ENCODE measurements at regions not wholly inside any gene's neighbourhood (a gene's known extent, or its start where the extent isn't known, plus 50 kb on each side); places are given as distances from the start of the nearest gene placed in this dataset.

GRCh38 chr13:87384099-87384498 is 287.1 kb upstream of the SLITRK5 start:
- ChIA-PET CTCF (no interaction called here), POLR2A (no interaction called here)
- intact Hi-C loops (cut with micrococcal nuclease; ENCODE audit: unreplicated experiment): no loop called here
- TF ChIP-seq TCF7L2 (IDR thresholded peaks at IDR 0.05; ENCODE audit: low read depth, low read length) (no peak), POLR2AphosphoS5 (IDR thresholded peaks at IDR 0.05; ENCODE audit: low read depth, low read length) (no peak), SIN3A (IDR thresholded peaks at IDR 0.05; ENCODE audit: borderline replicate concordance, insufficient read depth, low read depth, low read length) (no peak)
- TF ChIP-seq, protein P1, sequence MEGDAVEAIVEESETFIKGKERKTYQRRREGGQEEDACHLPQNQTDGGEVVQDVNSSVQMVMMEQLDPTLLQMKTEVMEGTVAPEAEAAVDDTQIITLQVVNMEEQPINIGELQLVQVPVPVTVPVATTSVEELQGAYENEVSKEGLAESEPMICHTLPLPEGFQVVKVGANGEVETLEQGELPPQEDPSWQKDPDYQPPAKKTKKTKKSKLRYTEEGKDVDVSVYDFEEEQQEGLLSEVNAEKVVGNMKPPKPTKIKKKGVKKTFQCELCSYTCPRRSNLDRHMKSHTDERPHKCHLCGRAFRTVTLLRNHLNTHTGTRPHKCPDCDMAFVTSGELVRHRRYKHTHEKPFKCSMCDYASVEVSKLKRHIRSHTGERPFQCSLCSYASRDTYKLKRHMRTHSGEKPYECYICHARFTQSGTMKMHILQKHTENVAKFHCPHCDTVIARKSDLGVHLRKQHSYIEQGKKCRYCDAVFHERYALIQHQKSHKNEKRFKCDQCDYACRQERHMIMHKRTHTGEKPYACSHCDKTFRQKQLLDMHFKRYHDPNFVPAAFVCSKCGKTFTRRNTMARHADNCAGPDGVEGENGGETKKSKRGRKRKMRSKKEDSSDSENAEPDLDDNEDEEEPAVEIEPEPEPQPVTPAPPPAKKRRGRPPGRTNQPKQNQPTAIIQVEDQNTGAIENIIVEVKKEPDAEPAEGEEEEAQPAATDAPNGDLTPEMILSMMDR (IDR thresholded peaks at IDR 0.05): no peak
- TF ChIP-seq, protein P2, sequence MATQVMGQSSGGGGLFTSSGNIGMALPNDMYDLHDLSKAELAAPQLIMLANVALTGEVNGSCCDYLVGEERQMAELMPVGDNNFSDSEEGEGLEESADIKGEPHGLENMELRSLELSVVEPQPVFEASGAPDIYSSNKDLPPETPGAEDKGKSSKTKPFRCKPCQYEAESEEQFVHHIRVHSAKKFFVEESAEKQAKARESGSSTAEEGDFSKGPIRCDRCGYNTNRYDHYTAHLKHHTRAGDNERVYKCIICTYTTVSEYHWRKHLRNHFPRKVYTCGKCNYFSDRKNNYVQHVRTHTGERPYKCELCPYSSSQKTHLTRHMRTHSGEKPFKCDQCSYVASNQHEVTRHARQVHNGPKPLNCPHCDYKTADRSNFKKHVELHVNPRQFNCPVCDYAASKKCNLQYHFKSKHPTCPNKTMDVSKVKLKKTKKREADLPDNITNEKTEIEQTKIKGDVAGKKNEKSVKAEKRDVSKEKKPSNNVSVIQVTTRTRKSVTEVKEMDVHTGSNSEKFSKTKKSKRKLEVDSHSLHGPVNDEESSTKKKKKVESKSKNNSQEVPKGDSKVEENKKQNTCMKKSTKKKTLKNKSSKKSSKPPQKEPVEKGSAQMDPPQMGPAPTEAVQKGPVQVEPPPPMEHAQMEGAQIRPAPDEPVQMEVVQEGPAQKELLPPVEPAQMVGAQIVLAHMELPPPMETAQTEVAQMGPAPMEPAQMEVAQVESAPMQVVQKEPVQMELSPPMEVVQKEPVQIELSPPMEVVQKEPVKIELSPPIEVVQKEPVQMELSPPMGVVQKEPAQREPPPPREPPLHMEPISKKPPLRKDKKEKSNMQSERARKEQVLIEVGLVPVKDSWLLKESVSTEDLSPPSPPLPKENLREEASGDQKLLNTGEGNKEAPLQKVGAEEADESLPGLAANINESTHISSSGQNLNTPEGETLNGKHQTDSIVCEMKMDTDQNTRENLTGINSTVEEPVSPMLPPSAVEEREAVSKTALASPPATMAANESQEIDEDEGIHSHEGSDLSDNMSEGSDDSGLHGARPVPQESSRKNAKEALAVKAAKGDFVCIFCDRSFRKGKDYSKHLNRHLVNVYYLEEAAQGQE (IDR thresholded peaks at IDR 0.05; ENCODE audit: insufficient read depth in 1 of 2, low read depth in 2 of 2, low read length in 1 of 2): no peak
- DNase-seq (ENCODE audit: low read depth, low spot score) (no peak), ATAC-seq (no peak)
- H3K9me3 ChIP-seq (ENCODE audit: control insufficient read depth, insufficient read depth, low read depth, low read length): no peaks in the 10 kb centered on the region
- in situ Hi-C loops (cut with HindIII; ENCODE audit: low pct_unique_long_range_greater_than_20kb, low sequenced_read_pairs): no loop called here
- H3K4me1 ChIP-seq (ENCODE audit: control insufficient read depth, insufficient read depth, low read length): no peaks in the 10 kb centered on the region
- BruUV-seq (replicated peaks): no TSS peak
- H3K4me3 ChIP-seq (ENCODE audit: low read depth in 2 of 2, low read length in 2 of 2): no peak overlapping the region
- H3K27ac ChIP-seq (ENCODE audit: low read length): no peak overlapping the region
- no peaks in the 10 kb centered on the region for H3K36me3 ChIP-seq (ENCODE audit: control insufficient read depth, insufficient read depth, low read length)
- no peaks in the 10 kb centered on the region for H3K27me3 ChIP-seq (ENCODE audit: control insufficient read depth, insufficient read depth, low read length)

DNA sequence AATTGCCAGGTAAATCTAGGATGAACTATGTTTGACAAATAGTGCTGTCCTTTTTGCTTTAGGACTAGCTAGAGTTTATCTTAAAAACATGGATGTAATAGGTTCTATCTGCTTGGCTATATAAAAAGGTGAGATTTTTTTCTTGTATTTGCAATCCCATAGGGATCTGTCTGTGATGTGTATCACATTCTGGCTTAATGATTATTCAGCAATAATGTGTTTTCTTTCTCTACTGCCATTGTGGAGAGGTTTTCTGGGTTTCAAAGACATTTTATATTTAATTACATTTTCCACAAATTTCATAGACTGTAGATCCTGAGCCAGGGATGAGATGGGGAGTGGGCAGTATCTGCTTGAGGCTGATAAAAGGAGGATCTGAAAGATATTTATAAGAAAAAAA is 277.8 kb upstream of the SLITRK5 start:
- Histone ChIP-seq H3K36me3 (ENCODE audit: control insufficient read depth, insufficient read depth, low read length) (no peaks in the 10 kb centered on the region), H3K4me1 (ENCODE audit: control insufficient read depth, insufficient read depth, low read length) (no peaks in the 10 kb centered on the region), H3K27me3 (ENCODE audit: control insufficient read depth, insufficient read depth, low read length) (no peaks in the 10 kb centered on the region), H3K9me3 (ENCODE audit: control insufficient read depth, insufficient read depth, low read depth, low read length) (no peaks in the 10 kb centered on the region), H3K4me3 (ENCODE audit: low read depth in 2 of 2, low read length in 2 of 2) (no peak overlapping the region), H3K27ac (ENCODE audit: low read length) (no peak overlapping the region)
- ChIA-PET CTCF (no interaction called here), POLR2A (no interaction called here)
- in situ Hi-C loops (cut with HindIII; ENCODE audit: low pct_unique_long_range_greater_than_20kb, low sequenced_read_pairs): no loop called here
- ATAC-seq (no peak), DNase-seq (ENCODE audit: low read depth, low spot score) (no peak)
- TF ChIP-seq POLR2AphosphoS5 (IDR thresholded peaks at IDR 0.05; ENCODE audit: low read depth, low read length) (no peak), SIN3A (IDR thresholded peaks at IDR 0.05; ENCODE audit: borderline replicate concordance, insufficient read depth, low read depth, low read length) (no peak), TCF7L2 (IDR thresholded peaks at IDR 0.05; ENCODE audit: low read depth, low read length) (no peak)
- TF ChIP-seq, protein P2 (IDR thresholded peaks at IDR 0.05; ENCODE audit: insufficient read depth in 1 of 2, low read depth in 2 of 2, low read length in 1 of 2): no peak
- TF ChIP-seq, protein P1 (IDR thresholded peaks at IDR 0.05): no peak
- intact Hi-C loops (cut with micrococcal nuclease; ENCODE audit: unreplicated experiment): no loop called here
- no TSS peak for BruUV-seq (replicated peaks)
